Ishikawa (cell line): ENCODE measurements at regions not wholly inside any gene's neighbourhood (a gene's known extent, or its start where the extent isn't known, plus 50 kb on each side); places are given as distances from the start of the nearest gene placed in this dataset.

Source experiments
- CEBPB ChIP-seq: IDR thresholded peaks from 2 replicates; pipeline ENCODE4 v1.6.1; 2012
- CREB1 ChIP-seq: IDR thresholded peaks from 2 replicates; pipeline ENCODE4 v1.6.1; 2012; ENCODE audit warnings: low read depth
- EGR1 ChIP-seq: IDR thresholded peaks from 2 replicates; pipeline ENCODE4 v1.6.1; 2012
- EP300 ChIP-seq: IDR thresholded peaks from 2 replicates; pipeline ENCODE4 v1.6.1; 2012; ENCODE audit warnings: borderline replicate concordance
- FOXM1 ChIP-seq: IDR thresholded peaks from 2 replicates; pipeline ENCODE4 v1.6.1; 2012; ENCODE audit warnings: low read depth, borderline replicate concordance
- NFIC ChIP-seq: IDR thresholded peaks from 2 replicates; pipeline ENCODE4 v1.6.1; 2012
- RAD21 ChIP-seq: IDR thresholded peaks from 2 replicates; pipeline ENCODE4 v1.6.1; 2012; ENCODE audit warnings: low read depth
- TAF1 ChIP-seq: IDR thresholded peaks from 2 replicates; pipeline ENCODE4 v1.6.1; 2012; ENCODE audit warnings: low read depth, mild to moderate bottlenecking
- TCF12 ChIP-seq: IDR thresholded peaks from 2 replicates; pipeline ENCODE4 v1.6.1; 2012; ENCODE audit warnings: low read depth
- TEAD4 ChIP-seq: IDR thresholded peaks from 2 replicates; pipeline ENCODE4 v1.6.1; 2012
- YY1 ChIP-seq: IDR thresholded peaks from 2 replicates; pipeline ENCODE4 v1.6.1; 2012; ENCODE audit warnings: low read depth
- ZBTB7A ChIP-seq: IDR thresholded peaks from 2 replicates; pipeline ENCODE4 v1.6.1; 2012; ENCODE audit warnings: low read depth
- TF ChIP-seq, protein P1 (sequence below): IDR thresholded peaks from 2 replicates; pipeline ENCODE4 v1.6.1; 2012
- TF ChIP-seq, protein P2 (sequence below): IDR thresholded peaks from 2 replicates; pipeline ENCODE4 v1.6.1; 2012
- TF ChIP-seq, protein P3 (sequence below): IDR thresholded peaks from 2 replicates; pipeline ENCODE4 v1.6.1; 2012; ENCODE audit warnings: low read depth, mild to moderate bottlenecking

DNA sequence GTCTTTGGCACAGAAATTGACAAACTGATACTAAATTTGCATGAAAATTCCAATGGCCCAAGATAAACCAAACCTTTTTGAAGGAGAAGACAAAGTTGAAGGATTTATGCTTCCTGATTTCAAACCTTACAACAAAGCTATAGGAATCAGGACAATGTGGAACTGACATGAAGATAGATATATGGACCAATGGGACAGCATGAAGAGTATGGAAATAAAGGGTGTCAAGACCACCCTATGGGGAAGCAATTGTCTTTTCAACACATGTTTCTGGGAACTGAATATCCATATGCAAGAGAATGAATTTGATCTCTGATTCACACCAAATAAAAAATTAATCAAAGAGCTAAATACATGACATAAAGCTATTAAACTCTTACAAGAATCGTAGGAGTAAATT is 77.2 kb upstream of the ADARB2 start:
- TF ChIP-seq, protein P1, sequence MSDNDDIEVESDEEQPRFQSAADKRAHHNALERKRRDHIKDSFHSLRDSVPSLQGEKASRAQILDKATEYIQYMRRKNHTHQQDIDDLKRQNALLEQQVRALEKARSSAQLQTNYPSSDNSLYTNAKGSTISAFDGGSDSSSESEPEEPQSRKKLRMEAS, result no peak

DNA sequence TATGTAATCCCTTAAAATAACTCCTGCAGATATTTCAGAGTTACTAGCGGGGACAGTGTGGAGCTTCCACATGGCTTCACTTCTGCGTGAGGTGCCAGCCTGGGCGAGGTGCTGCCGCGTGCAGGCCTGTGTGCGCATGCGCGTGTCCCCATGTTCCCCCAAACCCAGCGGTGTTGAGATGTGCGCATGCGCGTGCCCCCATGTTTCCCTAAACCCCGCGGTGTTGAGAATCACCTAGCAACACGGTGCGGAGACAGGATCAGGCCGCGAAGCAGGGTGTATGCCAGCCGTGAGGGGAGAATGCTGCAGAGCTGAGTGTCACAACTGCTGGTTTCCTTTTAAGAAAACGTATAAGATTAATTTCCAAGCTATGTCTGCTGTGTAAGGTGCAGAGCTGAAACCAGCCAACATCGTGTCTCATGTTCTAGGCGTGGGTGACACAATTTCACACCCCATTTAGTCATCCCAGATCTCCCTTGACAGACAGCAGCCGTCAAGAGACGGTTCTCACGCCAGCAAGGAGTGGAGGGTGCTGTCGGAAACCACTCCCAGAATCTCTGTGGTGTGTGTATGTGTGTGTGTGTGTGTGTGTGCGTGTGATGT is 71.9 kb upstream of the ADARB2 start:
- no peak for TF ChIP-seq TAF1
- no peak for TF ChIP-seq EP300
- TF ChIP-seq, protein P2, sequence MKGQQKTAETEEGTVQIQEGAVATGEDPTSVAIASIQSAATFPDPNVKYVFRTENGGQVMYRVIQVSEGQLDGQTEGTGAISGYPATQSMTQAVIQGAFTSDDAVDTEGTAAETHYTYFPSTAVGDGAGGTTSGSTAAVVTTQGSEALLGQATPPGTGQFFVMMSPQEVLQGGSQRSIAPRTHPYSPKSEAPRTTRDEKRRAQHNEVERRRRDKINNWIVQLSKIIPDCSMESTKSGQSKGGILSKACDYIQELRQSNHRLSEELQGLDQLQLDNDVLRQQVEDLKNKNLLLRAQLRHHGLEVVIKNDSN, result no peak
- TF ChIP-seq NFIC, result no peak
- TF ChIP-seq RAD21, result no peak

DNA sequence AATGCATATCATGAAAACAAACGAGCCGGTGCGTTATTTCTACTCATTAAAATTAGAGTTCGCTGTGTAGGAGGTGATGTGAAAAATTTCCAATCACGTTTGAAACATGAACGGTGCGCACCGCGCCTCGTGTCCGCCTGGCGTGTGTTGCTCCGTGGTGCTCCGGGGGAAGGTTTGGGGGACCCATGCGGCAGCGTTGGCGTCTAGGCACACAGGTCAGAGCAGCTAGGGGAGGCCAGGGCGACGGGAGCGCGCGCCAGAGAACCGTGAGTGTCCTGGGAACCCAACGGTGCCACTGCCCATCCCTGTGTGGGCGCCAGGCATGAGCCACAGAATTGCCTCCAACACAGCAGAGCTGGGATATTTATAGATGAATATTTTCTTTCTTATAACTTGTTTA is 70.6 kb upstream of the ADARB2 start:
- TF ChIP-seq CREB1, result no peak
- TF ChIP-seq, protein P1, result no peak
- TF ChIP-seq FOXM1, result no peak
- no peak for TF ChIP-seq TCF12
- TF ChIP-seq TEAD4, result no peak
- no peak for TF ChIP-seq ZBTB7A
- TF ChIP-seq, protein P2, result no peak
- TF ChIP-seq NFIC, result no peak
- TF ChIP-seq YY1, result no peak
- TF ChIP-seq EP300, result no peak
- TF ChIP-seq, protein P3, sequence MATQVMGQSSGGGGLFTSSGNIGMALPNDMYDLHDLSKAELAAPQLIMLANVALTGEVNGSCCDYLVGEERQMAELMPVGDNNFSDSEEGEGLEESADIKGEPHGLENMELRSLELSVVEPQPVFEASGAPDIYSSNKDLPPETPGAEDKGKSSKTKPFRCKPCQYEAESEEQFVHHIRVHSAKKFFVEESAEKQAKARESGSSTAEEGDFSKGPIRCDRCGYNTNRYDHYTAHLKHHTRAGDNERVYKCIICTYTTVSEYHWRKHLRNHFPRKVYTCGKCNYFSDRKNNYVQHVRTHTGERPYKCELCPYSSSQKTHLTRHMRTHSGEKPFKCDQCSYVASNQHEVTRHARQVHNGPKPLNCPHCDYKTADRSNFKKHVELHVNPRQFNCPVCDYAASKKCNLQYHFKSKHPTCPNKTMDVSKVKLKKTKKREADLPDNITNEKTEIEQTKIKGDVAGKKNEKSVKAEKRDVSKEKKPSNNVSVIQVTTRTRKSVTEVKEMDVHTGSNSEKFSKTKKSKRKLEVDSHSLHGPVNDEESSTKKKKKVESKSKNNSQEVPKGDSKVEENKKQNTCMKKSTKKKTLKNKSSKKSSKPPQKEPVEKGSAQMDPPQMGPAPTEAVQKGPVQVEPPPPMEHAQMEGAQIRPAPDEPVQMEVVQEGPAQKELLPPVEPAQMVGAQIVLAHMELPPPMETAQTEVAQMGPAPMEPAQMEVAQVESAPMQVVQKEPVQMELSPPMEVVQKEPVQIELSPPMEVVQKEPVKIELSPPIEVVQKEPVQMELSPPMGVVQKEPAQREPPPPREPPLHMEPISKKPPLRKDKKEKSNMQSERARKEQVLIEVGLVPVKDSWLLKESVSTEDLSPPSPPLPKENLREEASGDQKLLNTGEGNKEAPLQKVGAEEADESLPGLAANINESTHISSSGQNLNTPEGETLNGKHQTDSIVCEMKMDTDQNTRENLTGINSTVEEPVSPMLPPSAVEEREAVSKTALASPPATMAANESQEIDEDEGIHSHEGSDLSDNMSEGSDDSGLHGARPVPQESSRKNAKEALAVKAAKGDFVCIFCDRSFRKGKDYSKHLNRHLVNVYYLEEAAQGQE, result no peak
- no peak for TF ChIP-seq RAD21
- no peak for TF ChIP-seq CEBPB
- no peak for TF ChIP-seq TAF1
- TF ChIP-seq EGR1, result no peak

DNA sequence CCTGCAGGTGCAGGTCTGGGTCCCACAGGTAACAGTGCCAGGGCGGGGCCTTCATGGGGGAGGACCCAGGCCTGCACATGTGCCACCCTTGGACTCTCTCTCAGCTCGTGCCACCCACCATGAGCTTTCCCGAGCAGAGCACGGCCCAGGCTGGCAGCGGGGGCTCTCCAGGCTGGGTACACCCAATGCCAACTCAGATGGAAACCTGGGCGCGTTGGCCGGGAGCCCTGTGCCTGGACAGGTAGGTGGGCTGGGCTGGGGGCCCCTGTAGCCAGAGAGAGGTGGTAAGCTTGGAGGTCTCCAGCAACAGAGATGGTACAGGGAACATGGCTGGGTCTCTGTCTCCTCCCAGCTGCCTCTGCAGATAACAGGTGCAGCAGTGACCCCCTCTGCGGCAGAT is 69.9 kb upstream of the ADARB2 start:
- TF ChIP-seq RAD21 (no peak), ZBTB7A (no peak), CEBPB (no peak), EGR1 (no peak), EP300 (no peak), NFIC (no peak), TAF1 (no peak), FOXM1 (no peak), TCF12 (no peak), YY1 (no peak), CREB1 (no peak), TEAD4 (no peak)
- TF ChIP-seq, protein P3, result no peak
- TF ChIP-seq, protein P1, result no peak
- TF ChIP-seq, protein P2, result no peak

DNA sequence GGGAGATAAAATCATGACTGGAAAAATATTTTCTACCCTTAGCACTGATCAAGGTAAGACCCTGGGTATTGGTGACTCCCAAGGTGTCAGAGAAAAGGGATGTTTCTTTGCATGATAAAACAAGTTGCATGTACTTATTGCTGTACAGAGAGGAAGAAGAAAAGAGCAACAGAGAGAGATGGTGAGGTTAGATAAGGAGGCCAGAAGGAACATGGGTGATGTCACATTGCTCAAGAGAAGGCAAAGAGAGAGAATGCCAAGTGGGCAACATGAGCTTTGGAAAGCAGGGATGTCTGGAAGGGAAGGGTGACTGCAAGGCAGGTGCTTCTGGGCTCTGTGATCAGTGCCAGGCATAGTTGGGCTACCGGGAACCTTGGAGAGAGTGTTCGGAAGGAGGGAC is 65.1 kb upstream of the ADARB2 start:
- no peak for TF ChIP-seq EP300
- TF ChIP-seq EGR1, result no peak
- TF ChIP-seq CEBPB, result no peak
- TF ChIP-seq, protein P1, result no peak
- no peak for TF ChIP-seq YY1
- TF ChIP-seq TCF12, result no peak
- no peak for TF ChIP-seq TAF1
- TF ChIP-seq NFIC, result no peak
- TF ChIP-seq, protein P2, result no peak
- TF ChIP-seq TEAD4, result no peak
- TF ChIP-seq ZBTB7A, result no peak
- no peak for TF ChIP-seq FOXM1
- no peak for TF ChIP-seq RAD21
- TF ChIP-seq, protein P3, result no peak
- no peak for TF ChIP-seq CREB1
